NOMO-1 (cell line): ENCODE measurements at regions not wholly inside any gene's neighbourhood (a gene's known extent, or its start where the extent isn't known, plus 50 kb on each side); places are given as distances from the start of the nearest gene placed in this dataset.
"Not testable (repeated sequence)": the region's sequence is repeated elsewhere in the genome, so short reads cannot be mapped to it uniquely, and the experiment has no call there.

Experiments used
- DNase-seq, 2 experiments: peaks; one replicate each; lab custom pipeline; 2025; ENCODE audit not compliant: unreplicated experiment in 2 of 2; lab: John Stamatoyannopoulos, UW

- no peak for DNase-seq
Measured at GRCh38 chr12:102669056-102669455, 188.7 kb upstream of the IGF1 start.

- DNase-seq, result not testable (repeated sequence)
Measured at GRCh38 chr12:102666176-102666575, 185.8 kb upstream of the IGF1 start.

DNA sequence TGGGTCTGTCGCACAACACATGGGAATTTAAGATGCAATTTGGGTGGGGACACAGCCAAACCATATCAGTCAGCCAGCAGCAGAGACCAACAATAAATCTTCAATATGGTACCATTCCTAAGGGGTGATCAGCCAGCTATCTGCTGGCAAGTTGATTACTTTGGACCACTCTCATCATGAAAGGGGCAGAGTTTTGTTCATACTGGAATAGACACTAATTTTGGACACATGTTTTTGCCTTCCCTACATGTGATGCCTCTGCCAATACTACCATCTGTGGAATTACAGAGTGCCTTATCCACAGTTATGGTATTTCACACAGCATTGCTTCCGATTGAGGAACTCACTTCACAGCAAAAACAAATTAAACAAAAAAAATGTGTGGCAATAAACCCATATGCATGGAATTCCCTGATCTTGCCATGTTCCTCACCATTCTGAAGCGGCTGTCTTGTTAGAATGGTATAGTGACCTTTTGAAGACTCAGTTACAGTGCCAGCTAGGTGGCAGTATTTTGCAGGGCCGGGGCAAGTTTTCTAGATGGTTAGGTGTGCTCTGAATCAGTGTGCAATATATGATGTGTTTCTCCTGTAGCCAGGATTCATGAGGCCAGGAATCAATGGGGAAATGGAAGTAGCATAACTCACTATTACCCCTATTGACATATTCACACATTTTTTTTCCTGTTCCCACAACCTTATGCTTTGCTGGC, 179.0 kb upstream of the IGF1 start:
- no peak for DNase-seq

DNA sequence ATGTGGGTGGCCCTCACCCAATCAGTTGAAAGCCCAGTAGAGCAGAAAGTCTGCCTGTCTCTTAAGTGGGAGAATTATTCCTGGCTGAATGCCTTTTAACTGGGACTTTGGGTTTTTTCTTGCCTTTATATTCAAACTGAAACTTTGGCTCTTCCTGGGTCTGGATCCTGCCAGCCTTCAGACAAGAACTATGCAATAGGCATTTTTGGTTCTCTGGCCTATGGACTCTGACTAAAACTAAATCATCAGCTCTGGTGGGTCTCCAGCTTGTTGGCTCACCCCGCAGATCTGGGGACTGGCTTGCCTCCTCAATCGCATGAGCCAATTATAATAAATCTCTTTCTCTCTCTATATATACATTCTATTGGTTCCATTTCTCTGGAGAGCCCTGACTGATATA, 173.0 kb upstream of the IGF1 start:
- DNase-seq, result no peak

- DNase-seq, result no peak
Measured at GRCh38 chr12:102652645-102653313, 172.4 kb upstream of the IGF1 start.

DNA sequence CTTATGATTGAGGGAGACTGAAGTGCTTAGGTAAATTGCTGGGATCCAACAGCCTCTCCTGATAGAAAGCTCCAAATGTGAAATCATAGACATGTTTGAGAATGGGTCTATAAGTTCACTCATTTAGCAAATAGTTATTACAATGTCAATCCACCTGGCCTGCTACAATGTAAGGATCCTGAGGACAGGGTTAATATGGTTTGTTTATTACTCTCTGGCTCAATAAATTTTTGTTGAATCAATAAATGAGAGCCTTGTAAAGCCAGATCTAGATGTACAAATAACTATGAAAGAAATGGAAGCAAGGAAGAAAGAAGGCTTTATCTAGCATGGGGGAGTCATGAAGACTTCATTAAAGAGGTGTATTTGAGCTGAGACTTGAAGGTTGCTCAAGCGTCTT, 165.6 kb upstream of the IGF1 start:
- DNase-seq, result no peak

GRCh38 chr12:102643879-102644575, 163.7 kb upstream of the IGF1 start:
- DNase-seq, result no peak

DNA sequence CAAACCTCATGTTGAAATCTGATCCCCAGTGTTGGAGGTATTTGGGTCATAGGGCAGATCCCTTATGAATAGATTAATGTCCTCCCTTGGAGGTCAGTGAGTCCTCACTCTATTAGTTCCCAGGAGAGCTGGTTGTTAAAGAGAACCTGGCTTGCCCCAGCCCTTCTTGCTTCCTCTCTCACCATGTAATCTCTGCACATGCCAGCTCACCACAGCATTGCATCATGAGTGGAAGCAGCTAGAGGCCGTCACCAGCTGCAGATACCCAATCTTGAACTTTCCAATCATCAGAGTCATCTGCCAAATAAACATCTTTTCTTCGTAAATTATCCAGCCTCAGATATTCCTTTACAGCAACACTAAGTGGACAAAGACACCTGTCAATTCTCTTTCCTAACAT, 161.8 kb upstream of the IGF1 start:
- DNase-seq, result peak; percentile 18 to 38

DNA sequence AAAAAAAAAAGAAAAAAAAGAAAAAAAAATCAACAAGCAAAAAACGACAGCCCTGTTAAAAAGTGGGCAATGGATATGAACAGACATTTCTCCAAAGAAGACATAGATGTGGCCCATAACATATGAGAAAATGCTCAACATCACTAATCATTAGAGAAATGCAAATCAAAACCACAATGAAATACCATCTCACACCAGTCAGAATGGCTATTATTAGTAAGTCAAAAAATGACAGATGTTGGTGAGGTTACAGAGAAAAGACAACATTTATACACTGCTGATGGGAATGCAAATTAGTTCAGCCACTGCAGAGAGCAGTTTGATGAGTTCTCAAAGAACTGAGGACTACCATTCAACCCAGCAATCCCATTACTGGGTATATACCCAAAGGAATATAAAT, 160.3 kb upstream of the IGF1 start:
- not testable (repeated sequence) for DNase-seq

GRCh38 chr12:102638777-102639176, 158.4 kb upstream of the IGF1 start:
- DNase-seq, result peak in 1 of 2 experiments; percentile 43

DNA sequence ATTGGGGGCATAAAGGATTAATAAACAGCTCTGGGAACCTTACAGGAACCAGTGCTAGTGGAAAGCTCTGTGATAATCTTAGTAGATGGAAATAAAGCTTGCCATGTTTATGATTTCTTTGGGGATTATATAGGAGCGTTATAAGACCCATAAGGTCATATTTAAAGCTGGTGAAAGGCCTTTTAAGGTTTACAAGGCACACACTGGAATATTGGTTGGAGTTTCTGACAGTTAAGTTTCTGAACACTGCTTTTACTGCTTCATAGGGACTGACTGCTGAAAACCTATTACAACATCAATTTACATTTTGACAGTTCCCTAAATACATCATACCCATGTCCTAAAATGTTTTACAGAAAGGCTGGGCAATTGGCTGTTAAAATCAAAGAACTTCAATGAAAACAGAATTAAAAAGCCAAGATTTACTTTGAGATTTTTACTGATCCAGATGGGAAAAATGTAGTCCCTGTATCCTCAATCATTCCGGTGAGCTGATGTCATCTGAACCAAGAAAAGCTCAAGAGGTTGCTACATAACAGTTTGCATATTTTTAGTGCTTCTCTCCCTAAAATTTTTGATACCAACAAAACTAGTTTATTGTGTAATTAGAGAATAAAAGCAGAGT, 153.7 kb upstream of the IGF1 start:
- peak in 1 of 2 experiments; percentile 23 for DNase-seq

DNA sequence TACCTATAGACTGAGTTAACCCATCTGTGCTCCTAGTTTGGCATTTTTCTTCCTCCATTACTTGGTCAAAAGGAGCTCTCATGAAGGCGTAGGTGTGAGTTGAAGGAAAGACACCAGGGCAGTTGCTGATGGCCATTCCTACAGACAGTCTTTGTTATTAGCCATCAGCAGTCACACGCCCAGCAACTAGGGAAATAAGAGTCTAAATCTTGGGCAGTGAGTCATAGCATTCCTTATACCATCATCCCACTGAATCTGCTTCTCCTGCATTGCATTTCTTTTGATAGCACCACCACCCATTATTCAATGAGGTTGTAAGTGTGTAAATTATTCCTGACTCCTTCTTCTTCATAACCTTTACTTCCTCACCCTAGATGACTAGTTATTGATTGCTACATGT, 150.9 kb upstream of the IGF1 start:
- no peak for DNase-seq

DNA sequence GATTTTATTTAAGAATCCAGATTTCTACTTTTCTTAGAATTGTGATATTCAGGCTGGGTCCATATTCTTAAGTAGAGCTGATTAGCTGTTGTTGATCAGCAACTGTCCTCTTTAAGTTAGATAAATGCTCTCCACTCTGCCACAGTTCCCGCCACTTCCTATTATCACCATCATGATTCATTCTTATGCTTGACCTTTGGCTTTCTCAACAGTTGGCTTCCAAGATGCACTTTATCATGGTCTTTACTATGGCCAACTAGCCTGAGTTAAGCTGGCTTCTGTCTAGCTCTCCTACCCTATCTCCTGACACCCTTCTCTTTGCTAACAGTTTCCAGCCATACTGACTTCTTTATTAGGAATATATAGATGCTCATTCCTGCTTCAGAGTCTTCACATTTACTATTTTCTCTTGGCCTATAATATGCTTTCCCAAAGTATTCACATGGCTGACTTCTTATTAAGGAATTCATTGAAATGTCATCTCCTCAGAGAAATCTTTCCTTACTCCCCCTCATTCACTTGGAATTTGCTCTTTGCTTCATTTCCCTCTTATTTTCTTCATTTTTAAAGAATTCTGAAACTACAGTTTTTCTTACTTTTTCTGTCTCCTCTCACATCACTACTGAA, 149.0 kb upstream of the IGF1 start:
- DNase-seq, result peak in 1 of 2 experiments; percentile 7

DNA sequence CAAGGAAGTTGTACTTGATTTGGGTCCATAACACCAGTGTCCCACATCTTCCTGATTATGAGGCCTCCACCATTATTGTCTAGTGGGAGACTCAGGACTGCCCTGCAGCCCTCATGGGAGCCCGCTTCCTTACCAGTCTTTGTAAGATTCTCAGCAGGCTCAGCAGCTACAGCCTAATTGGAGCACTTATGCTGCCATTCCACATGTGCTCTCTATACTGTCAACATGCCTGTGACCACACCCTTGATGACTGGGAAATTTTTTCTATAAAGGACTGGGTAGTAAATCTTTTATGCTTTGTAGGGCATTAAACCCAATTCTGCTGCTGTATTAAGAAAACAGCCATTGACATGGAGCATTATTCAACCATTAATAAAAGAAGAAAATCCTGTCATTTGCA, 145.5 kb upstream of the IGF1 start:
- no peak for DNase-seq

DNA sequence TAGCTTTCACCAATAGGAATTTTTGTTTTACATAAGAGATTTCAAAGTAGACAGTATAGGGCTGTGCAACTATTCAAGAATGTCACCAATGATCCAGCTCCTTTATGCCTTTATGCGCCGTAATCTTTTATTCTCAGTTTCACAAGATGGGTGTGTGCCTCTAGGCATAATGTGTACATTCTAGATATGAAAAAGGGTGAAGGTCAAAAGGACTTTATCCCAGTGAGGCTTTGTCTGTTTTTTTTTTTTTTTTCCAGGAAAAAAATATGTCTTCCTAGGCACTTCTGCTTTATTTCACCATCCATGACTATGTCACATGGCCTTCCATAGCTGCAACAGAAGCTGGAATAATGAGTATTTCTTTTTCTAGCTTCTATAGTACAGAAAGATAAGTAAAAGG, 142.3 kb upstream of the IGF1 start:
- no peak for DNase-seq

DNA sequence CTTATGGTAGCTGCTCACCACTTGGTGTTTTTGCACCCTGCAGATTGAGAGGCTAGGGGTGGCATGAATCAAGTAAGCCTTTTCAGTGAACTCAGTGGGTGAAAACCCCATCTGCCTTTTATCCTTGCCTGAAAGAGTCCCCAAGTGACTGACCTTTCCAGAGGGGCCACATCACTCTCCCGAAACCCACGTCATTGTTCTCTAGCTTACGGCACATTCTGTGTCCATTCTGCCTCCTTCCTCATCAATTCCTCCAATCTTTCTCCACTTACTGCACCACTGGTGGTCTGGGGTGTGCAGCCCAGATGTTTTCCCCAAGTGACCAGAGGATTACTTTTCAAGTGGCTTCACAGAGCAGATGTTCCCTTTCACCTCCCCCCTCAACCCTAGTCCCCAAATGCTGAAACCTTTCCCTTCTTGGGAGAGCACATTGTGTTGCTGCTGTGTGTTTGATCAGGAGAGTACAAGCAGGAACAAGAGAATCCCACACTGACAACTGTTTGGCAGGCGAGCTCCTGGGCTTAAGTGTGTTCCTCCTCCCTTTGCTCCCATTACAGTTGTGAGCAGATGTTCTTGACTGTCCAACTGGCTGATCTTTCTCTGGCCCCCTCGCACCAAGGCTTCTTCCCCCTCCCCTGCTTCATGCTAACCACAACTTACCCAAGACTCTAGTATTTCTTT, 138.0 kb upstream of the IGF1 start:
- no peak for DNase-seq

DNA sequence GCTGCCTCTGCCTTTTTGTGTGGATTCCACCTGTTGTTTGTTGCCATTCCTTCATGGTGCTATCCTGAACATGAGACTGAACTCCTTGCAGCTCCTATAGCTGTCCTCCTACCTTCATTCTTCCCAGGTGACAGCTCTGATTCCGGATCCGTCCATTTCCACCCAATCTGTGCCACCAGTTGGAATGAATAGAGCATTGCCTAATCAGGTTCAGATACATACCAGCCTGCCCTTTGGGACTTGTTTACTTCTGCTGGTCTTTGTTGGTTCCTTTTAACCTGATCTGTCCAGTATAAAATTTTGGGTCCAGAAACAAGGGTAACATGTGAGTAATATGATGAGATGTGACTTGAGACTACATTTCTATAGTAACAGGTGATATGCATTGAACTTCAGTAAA, 136.3 kb upstream of the IGF1 start:
- no peak for DNase-seq

- DNase-seq, result no peak
Measured at GRCh38 chr12:102611995-102612394, 131.6 kb upstream of the IGF1 start.

- DNase-seq, result no peak
Measured at GRCh38 chr12:102609996-102610395, 129.6 kb upstream of the IGF1 start.

GRCh38 chr12:102603021-102603420, 122.7 kb upstream of the IGF1 start:
- DNase-seq, result no peak
